Activated CD4-positive, alpha-beta T cell treated with anti-CD3 and anti-CD28 coated beads, Interleukin-2, amount 10 ng/mL, durations not matched to agents 24 days and 14 days (primary cell): ENCODE measurements at regions not wholly inside any gene's neighbourhood (a gene's known extent, or its start where the extent isn't known, plus 50 kb on each side); places are given as distances from the start of the nearest gene placed in this dataset.

ENCODE experiments used
- DNase-seq: peaks from one replicate; pipeline ENCODE4 v3.0.0; 2022
- H3K27ac Mint-ChIP-seq: one replicate; pipeline ENCODE4 v1.8.0; 2022; ENCODE audit warnings: mild to moderate bottlenecking, mixed read lengths
- H3K27me3 Mint-ChIP-seq: one replicate; pipeline ENCODE4 v1.8.0; 2022; ENCODE audit warnings: mixed read lengths
- H3K36me3 Mint-ChIP-seq: one replicate; pipeline ENCODE4 v1.8.0; 2022; ENCODE audit warnings: low read depth, mild to moderate bottlenecking, mixed read lengths
- H3K4me1 Mint-ChIP-seq: one replicate; pipeline ENCODE4 v1.8.0; 2021; ENCODE audit warnings: mixed read lengths
- H3K4me3 Mint-ChIP-seq: one replicate; pipeline ENCODE4 v1.8.0; 2022; ENCODE audit warnings: mild to moderate bottlenecking, moderate library complexity, mixed read lengths
- H3K9me3 Mint-ChIP-seq: one replicate; pipeline ENCODE4 v1.8.0; 2021; ENCODE audit warnings: mixed read lengths
- intact Hi-C: fragments of 100-400 bp; cut with micrococcal nuclease; formaldehyde crosslinking; loops from one replicate; pipeline ENCODE4 v1.15.1; 2023

DNA sequence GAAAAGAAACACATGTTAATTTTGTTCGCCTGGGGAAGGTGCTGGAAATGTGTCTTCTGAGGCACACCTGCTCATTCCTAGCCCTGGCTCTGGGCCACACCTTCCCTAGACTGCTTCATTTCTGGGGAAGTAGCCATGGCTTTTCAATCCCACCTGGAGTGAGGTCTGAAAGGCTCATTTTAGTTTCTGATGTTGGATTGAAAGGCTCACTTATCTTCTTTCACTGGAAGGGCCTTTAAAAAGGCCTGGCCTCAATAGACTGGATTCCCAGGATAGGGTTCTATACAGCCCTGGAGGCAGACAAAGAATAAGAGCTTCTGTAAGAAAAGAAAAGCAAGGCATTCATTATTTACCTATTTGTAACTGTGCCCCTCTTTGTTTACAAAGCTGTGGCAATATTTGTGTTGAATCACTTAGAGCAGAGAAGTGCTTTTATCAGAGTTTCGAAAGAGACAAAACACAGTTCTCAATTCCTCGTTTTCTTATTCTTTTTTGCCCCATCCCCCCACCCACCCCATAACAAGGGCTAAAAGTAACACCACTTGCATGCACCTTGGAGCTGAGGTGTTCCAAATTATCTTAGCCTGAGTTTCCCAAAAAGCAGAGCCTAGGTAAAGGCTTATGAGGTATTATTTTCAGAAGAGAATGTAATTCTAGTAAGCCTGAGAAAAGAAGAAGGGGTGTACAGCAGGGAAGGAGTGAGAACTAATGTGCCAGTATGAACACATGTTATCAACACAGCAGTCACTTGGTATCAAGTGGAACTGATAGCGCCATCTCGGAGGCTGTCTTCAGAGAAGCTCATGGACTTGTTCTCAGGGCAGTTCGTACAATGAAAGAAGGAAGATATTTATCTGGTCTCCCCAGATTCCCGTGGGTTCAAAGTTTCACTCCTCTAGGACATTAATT is 413.1 kb downstream of the KCTD16 start:
- H3K27ac Mint-ChIP-seq, result no peak overlapping the region
- no peaks in the 10 kb centered on the region for H3K4me1 Mint-ChIP-seq
- intact Hi-C loops, result no loop called here
- no peak overlapping the region for H3K4me3 Mint-ChIP-seq
- H3K27me3 Mint-ChIP-seq, result no peaks in the 10 kb centered on the region
- H3K36me3 Mint-ChIP-seq, result no peaks in the 10 kb centered on the region
- peaks cover 3% of the 10 kb centered on the region for H3K9me3 Mint-ChIP-seq
- no peak for DNase-seq

DNA sequence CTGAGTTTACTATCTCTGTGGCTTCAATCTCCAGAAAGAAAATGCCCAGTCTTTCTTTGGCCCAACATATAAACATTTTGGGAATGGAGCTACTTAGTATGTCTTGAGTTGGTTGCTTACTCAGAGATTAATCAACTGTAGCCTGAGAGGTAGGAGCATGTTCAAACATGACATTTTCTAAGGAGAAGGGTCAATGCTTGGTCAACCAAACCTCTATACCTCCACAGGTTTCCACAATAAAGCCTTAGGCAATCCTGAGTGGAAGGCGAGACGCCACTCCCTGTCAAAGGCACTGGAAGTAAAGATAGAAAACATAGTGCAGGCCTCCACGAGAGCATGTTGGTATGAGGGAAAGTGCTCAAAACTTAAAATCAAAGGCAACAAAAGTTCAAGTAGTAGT is 411.4 kb downstream of the KCTD16 start:
- intact Hi-C loops, result no loop called here
- Mint-ChIP-seq H3K27me3 (no peaks in the 10 kb centered on the region), H3K4me3 (no peak overlapping the region), H3K4me1 (no peaks in the 10 kb centered on the region), H3K27ac (no peak overlapping the region), H3K36me3 (no peaks in the 10 kb centered on the region), H3K9me3 (peaks cover 3% of the 10 kb centered on the region)
- no peak for DNase-seq

DNA sequence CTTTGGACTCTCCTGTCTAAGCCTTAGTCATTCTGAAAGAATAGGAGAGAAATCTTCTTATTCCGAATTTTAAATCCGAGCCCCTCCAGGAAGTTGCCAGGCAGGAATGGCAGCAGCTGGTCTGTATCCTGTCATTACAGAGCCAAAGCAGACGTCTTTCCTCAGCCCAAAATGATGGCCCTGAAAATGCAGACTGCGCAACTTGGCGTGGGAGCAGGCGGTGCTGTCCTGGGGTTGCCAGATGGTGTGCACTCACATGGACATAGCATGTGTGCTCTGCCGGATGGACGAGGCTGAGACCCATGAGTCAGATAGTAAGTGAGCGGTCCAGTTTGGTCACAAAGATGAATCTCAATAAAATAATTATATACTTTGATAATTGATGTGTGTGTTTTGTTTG is 410.4 kb downstream of the KCTD16 start:
- Mint-ChIP-seq H3K36me3 (no peaks in the 10 kb centered on the region), H3K9me3 (peaks cover 3% of the 10 kb centered on the region), H3K27ac (no peak overlapping the region), H3K4me3 (no peak overlapping the region), H3K4me1 (no peaks in the 10 kb centered on the region), H3K27me3 (no peaks in the 10 kb centered on the region)
- DNase-seq, result no peak
- intact Hi-C loops, result no loop called here

DNA sequence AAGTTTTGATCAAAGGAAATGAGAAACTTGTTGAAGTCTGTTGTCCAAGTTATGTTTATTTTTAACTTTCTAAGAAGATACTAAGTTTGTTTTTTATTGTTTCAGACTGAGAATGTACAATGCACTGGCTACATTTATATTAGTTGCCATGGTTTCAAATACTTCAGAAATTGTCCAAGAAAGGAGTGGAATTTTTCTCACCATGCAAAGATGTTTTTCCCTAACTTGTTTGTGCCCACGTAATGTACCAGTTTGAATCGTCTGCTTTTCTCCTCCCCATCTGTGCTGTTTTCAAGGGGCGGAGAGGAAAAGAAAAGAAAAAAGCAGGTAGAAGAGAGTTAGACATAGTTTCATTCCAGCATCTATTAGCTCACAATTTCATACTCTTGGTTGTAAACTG is 407.0 kb downstream of the KCTD16 start:
- Mint-ChIP-seq H3K9me3 (peaks cover 3% of the 10 kb centered on the region), H3K36me3 (no peaks in the 10 kb centered on the region), H3K27ac (no peak overlapping the region), H3K4me1 (no peaks in the 10 kb centered on the region), H3K27me3 (no peaks in the 10 kb centered on the region), H3K4me3 (no peak overlapping the region)
- intact Hi-C loops, result no loop called here
- DNase-seq, result no peak

DNA sequence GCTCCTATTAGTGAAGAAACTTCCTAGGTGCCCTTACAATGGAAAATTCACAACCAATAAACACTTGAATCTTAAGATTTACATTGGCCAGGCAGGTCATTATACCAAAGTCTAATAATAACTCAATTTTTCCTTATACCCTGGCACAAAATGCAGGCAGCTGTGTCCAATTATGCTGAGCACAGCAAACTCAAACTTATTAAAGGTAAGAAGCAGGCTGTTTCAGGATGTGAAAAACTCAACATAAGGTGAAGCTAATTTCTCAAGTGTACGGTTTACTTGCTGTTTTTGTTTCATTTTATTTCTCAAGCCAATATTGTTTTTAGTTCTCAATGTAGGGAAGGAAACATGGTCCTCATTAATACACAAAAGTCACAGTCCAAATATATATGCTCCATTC is 405.1 kb downstream of the KCTD16 start:
- Mint-ChIP-seq H3K4me1 (no peaks in the 10 kb centered on the region), H3K4me3 (no peak overlapping the region), H3K9me3 (no peaks in the 10 kb centered on the region), H3K27me3 (no peaks in the 10 kb centered on the region), H3K36me3 (no peaks in the 10 kb centered on the region), H3K27ac (no peak overlapping the region)
- no peak for DNase-seq
- intact Hi-C loops, result no loop called here

DNA sequence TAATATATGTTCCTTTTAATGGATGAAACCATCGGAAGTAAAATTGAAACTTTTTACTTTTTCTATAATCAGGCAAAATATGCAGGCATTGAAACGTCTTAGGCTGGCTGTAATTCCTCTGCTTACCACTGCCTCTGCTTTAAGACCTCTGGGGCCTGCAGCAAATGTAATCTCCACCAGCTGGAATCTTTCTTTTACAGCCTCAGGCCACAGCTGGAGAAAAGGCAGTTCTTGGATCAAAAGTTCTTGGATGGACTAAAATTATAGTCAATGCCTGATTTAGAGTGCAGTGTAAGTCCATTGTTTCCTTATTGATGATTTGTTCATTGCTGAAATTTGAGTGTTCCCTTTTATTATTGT is 396.7 kb downstream of the KCTD16 start:
- intact Hi-C loops, result no loop called here
- no peaks in the 10 kb centered on the region for H3K4me1 Mint-ChIP-seq
- no peak for DNase-seq
- H3K4me3 Mint-ChIP-seq, result no peak overlapping the region
- no peak overlapping the region for H3K27ac Mint-ChIP-seq
- H3K36me3 Mint-ChIP-seq, result no peaks in the 10 kb centered on the region
- peaks cover 7% of the 10 kb centered on the region for H3K9me3 Mint-ChIP-seq
- no peaks in the 10 kb centered on the region for H3K27me3 Mint-ChIP-seq

DNA sequence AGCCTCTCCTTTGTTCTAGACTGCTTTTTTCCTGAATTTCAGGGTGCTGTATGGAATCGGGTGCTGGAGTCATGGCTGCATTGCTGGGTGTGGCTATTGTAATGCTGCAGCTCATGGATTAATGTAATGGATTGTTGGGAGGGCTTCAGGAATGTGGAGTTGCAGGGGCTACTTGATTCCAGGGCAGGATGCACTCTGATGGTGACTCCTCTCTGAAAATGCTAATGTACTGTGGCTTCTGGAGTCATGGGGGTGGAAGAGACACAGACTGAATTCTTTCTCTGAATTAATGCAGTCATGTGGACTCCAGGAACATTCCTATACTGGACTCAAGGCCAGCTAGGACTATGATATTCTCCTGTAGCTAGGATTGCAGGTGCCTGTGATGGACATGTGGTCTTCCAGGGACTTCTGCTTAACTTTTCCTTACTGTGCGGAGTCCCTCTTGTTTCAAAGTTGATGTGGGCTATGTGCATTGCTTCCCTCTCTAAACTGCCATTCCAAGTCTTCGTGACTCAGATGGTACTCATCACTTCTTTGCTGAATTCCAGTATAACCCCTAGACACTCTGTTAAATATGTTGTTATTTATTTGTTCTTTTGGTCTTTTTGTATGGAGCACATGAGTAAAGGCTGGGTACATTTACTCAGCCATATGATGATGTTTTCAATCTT is 396.2 kb downstream of the KCTD16 start:
- Mint-ChIP-seq H3K27me3 (no peaks in the 10 kb centered on the region), H3K9me3 (peaks cover 7% of the 10 kb centered on the region), H3K4me3 (no peak overlapping the region), H3K4me1 (no peaks in the 10 kb centered on the region), H3K27ac (no peak overlapping the region), H3K36me3 (no peaks in the 10 kb centered on the region)
- no peak for DNase-seq
- intact Hi-C loops, result no loop called here

DNA sequence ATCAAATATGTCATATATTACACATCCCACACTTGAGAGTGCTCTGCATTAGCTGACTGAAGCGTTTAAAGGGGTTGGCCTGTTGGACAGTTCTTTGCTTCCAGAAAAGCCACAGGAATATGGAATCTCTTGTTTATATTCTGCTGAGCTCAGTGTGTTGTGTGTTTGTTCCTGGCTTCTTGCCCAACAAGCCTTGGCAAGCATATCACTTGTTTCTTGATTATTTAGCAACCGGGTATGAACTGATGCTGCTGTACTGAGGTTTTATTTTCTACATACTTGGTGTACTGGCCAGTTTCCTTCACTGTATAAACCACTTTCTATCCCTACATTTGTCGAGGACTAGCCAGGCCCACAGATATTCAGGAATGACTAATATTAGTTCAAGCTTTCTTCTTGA is 378.9 kb downstream of the KCTD16 start:
- no peaks in the 10 kb centered on the region for H3K36me3 Mint-ChIP-seq
- H3K27me3 Mint-ChIP-seq, result no peaks in the 10 kb centered on the region
- H3K27ac Mint-ChIP-seq, result no peak overlapping the region
- intact Hi-C loops, result no loop called here
- H3K4me3 Mint-ChIP-seq, result no peak overlapping the region
- no peaks in the 10 kb centered on the region for H3K4me1 Mint-ChIP-seq
- DNase-seq, result no peak
- H3K9me3 Mint-ChIP-seq, result peaks cover 5% of the 10 kb centered on the region

DNA sequence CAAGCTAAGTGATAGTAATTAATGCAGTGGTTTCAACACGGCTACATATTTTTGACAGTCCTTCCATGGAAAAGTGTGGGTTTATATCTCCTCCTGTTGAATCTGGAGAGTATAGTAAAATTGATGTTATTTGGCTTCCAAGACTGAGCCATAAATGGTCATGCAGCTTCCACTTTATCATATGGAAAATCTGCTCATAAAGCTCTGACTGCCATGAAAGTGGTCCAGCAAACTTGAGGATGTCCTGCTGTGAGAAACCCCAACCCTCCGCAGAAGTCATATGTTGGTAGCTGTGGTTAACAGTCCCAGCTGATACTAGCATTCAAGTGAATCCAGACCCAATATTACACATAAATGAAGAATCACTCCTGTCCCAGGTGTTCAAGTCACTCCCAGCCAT is 378.3 kb downstream of the KCTD16 start:
- Mint-ChIP-seq H3K4me1 (no peaks in the 10 kb centered on the region), H3K9me3 (peaks cover 5% of the 10 kb centered on the region), H3K27ac (no peak overlapping the region), H3K27me3 (no peaks in the 10 kb centered on the region), H3K4me3 (no peak overlapping the region), H3K36me3 (no peaks in the 10 kb centered on the region)
- DNase-seq, result no peak
- intact Hi-C loops, result no loop called here

DNA sequence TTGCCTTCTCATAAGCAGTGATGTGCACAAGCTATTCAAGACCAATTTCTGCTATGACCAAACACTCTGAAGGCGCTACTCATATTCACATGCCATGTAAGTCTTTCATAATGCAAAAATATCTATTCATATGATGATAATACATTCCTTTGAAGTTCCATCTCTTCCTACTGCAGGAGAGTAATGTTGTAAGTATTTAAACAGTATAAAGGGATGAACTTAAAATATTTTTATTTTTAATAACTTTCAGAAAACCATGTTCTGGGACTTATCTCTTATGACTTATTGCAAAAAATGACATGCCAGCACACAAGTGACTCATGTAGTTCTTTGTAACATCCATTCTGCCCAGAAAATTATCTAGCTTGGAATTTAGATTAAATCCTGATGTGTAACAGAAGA is 376.4 kb downstream of the KCTD16 start:
- Mint-ChIP-seq H3K4me3 (no peak overlapping the region), H3K36me3 (no peaks in the 10 kb centered on the region), H3K27me3 (no peaks in the 10 kb centered on the region), H3K27ac (no peak overlapping the region), H3K9me3 (peaks cover 5% of the 10 kb centered on the region), H3K4me1 (no peaks in the 10 kb centered on the region)
- intact Hi-C loops, result no loop called here
- DNase-seq, result no peak

DNA sequence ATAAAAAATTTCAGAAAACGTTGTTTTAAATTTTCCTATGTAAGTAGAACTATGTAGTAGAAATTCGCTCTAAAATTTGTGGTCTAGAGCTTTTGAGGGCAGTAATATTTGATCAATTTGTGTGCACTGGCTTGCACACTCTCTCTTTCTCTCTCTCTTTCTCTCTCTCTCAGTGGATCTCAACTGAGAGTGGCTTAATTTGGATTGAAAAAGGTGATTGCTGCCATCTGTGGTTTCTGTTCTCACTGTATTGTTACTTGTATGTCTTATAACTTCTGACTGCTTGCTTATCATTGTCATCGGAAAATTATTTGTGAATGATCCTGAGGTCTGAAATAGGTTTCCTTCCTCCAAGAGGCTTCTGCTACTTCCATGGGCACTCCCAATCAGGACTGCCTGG is 368.2 kb downstream of the KCTD16 start:
- no peaks in the 10 kb centered on the region for H3K9me3 Mint-ChIP-seq
- no peaks in the 10 kb centered on the region for H3K27me3 Mint-ChIP-seq
- no peak for DNase-seq
- H3K4me3 Mint-ChIP-seq, result no peak overlapping the region
- no peaks in the 10 kb centered on the region for H3K36me3 Mint-ChIP-seq
- no peak overlapping the region for H3K27ac Mint-ChIP-seq
- intact Hi-C loops, result no loop called here
- H3K4me1 Mint-ChIP-seq, result no peaks in the 10 kb centered on the region
